Fibroblast of pulmonary artery (primary cell): ENCODE measurements at regions not wholly inside any gene's neighbourhood (a gene's known extent, or its start where the extent isn't known, plus 50 kb on each side); places are given as distances from the start of the nearest gene placed in this dataset.

Experiments
- DNase-seq: peaks from one replicate; pipeline ENCODE4 v3.0.0-alpha.2; 2010; ENCODE audit warnings: low read depth
- H3K4me3 ChIP-seq: replicated peaks from 2 replicates; pipeline ENCODE4 v1.5.1; 2011; ENCODE audit warnings: low read depth, mild to moderate bottlenecking, control low read depth, low read length, moderate library complexity
- CTCF ChIP-seq: IDR thresholded peaks from 2 replicates; pipeline ENCODE4 v1.5.1; 2011; ENCODE audit warnings: mild to moderate bottlenecking, control low read depth, low read length, inconsistent platforms; ENCODE audit errors: missing control alignments

DNA sequence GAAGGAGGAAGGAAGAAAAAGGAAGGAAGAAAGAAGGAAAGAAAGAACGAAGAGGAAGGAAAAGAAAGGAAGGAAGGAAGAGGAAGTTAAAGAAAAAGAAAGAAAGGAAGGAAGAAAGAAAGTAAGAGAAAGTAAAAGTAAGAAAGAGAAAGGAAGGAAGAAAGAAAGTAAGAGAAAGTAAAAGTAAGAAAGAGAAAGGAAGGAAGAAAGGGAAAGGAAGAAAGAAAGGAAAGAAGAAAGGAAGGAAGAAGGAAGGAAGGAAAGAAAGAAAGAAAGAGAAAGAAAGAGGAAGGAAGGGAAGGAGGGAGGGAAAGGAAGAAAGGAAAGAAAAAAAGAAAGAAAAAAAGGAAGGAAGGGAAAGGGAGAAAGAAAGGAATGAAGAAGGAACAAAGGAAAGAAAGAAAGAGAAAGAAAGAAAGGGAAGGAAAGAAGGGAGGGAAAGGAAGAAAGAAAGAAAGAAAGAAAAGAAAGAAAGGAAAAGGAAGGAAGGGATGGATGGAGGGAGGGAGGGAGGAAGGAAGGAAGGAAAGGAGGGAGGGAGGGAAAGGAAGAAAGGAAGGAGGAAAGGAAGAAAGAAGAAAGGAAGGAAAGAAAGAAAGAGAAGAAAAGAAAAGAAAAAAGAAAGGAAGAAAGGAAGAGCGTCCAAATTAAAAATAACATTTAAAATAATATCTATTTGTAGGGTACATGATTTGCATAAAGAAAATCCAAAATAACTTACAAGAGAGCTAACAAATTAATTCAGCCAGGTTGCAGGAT lies 827.9 kb downstream of the TSN start:
- no peak for DNase-seq
- no peak for TF ChIP-seq CTCF
- H3K4me3 ChIP-seq: no peak overlapping the region

- no peak for DNase-seq
- no peak overlapping the region for H3K4me3 ChIP-seq
- TF ChIP-seq CTCF: no peak
Observed at GRCh38 chr2:122590524-122590923, 835.1 kb downstream of the TSN start.

DNA sequence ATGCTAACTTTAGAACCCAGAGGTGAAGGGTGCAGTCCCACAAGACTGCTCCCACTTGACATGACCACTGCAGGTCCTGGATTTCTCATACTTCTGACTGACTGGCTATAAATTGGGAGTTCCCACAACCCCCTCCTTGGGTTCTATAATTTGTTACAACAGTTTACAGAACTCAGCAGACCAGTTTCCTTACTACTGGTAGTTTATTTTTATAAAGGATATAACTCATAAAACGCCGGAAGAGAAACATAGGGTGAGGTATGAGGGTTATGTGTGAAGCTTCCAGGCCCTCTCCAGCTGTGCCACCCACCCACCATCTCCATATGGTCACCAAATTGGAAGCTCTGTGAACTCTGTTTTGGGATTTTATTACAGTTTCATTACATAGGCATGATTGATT lies 839.6 kb downstream of the TSN start:
- DNase-seq: no peak
- no peak for TF ChIP-seq CTCF
- no peak overlapping the region for H3K4me3 ChIP-seq

GRCh38 chr2:122596598-122596997 lies 841.1 kb downstream of the TSN start:
- H3K4me3 ChIP-seq: no peak overlapping the region
- DNase-seq: no peak
- TF ChIP-seq CTCF: no peak

DNA sequence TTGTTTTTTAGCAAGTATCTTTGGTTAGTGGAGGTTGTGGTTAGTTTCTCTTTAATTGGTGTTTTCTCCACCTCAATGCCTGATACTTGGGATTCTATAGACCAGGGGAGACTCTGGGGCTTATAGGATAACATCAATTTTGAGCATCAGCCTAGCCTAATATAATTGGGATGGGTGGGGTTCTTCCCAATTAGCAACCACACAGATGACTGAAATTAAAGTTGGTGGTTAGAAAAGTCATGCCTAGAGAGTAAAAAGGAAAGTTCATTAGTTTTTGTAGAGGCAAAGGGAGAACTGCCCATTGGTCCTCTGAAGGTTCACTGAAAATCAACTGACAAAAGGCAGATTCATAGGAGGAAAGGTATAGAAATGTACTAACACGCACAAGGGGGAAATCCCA lies 843.3 kb downstream of the TSN start:
- TF ChIP-seq CTCF: no peak
- DNase-seq: no peak
- H3K4me3 ChIP-seq: no peak overlapping the region

DNA sequence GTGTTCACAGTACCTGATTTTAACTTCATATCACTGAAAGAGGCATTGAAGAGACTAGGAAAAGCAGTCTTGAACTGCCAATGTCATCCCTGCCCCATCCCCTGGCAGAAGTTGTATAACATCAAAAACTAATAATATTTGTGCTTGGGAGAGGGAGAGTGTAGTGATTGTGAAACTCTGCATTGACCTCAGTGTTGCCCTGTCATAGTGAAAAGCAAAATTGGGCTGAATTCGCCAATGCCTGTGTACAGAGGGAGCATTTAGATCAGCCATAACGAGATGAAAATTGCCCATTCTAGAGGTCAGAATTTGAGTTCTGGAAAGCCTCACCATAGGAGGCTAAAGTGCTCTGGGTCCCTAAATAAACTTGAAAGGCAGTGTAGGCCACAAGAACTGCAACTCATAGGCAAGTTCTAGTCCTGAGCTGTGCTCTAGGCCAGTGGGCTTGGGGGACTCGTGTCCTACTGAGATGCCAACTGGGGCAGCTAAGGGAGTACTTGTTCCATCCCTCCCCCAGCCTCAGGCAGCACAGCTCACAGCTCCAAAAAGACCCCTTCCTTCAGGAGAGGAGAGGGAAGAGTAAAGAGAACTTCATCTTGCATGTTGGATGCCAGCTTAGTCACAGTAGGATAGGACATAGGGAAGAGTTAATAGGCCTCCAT lies 855.6 kb downstream of the TSN start:
- H3K4me3 ChIP-seq: no peak overlapping the region
- TF ChIP-seq CTCF: no peak
- DNase-seq: no peak

- H3K4me3 ChIP-seq: no peak overlapping the region
- TF ChIP-seq CTCF: no peak
- DNase-seq: no peak
Observed at GRCh38 chr2:122622934-122623333, 867.5 kb downstream of the TSN start.
